CD14-positive monocyte (primary cell): ENCODE measurements at regions not wholly inside any gene's neighbourhood (a gene's known extent, or its start where the extent isn't known, plus 50 kb on each side); places are given as distances from the start of the nearest gene placed in this dataset.

Source experiments
- DNase-seq, 3 donors: peaks; one replicate each; pipeline ENCODE4 v3.0.0-alpha.2; 2011 to 2022
- H2AFZ ChIP-seq: 2 replicates; pipeline ENCODE4 v1.6.0; 2012; ENCODE audit warnings: mild to moderate bottlenecking, low read depth, low read length, inconsistent platforms; ENCODE audit not compliant: insufficient read depth, poor library complexity, severe bottlenecking
- H3K27ac ChIP-seq, 2 donors: 1 replicate in 1 of 2; 2 replicates in 1 of 2; pipeline ENCODE4 v1.5.1; 2012 to 2013; ENCODE audit warnings: low read length in 2 of 2, control low read depth in 1 of 2, inconsistent platforms in 1 of 2, low read depth in 1 of 2, mild to moderate bottlenecking in 1 of 2
- H3K27me3 ChIP-seq, 2 donors: one replicate each; pipeline versions ENCODE4 v1.6.0 to v1.6.1; 2011 to 2013; ENCODE audit warnings: low read length in 2 of 2; ENCODE audit not compliant: control insufficient read depth in 2 of 2, insufficient read depth in 2 of 2
- H3K36me3 ChIP-seq, 2 donors: replicated peaks in 1 of 2; 1 replicate in 1 of 2; 2 replicates in 1 of 2; pipeline versions ENCODE4 v1.5.1 to v1.6.1; 2012 to 2013; ENCODE audit warnings: low read length in 2 of 2, control low read depth in 1 of 2, inconsistent platforms in 1 of 2, mild to moderate bottlenecking in 1 of 2; ENCODE audit not compliant: insufficient read depth in 2 of 2, control insufficient read depth in 1 of 2
- H3K4me1 ChIP-seq, 2 donors: 1 replicate in 1 of 2; 2 replicates in 1 of 2; pipeline versions ENCODE4 v1.5.1 to v1.6.1; 2012 to 2013; ENCODE audit warnings: low read length in 2 of 2, control low read depth in 1 of 2, inconsistent platforms in 1 of 2, mild to moderate bottlenecking in 1 of 2, moderate library complexity in 1 of 2; ENCODE audit not compliant: insufficient read depth in 2 of 2, control insufficient read depth in 1 of 2
- H3K4me2 ChIP-seq: replicated peaks from 2 replicates; pipeline ENCODE3; 2012; ENCODE audit warnings: low read length, moderate library complexity, mild to moderate bottlenecking; ENCODE audit not compliant: poor library complexity, severe bottlenecking; ENCODE audit errors: extremely low read depth
- H3K4me3 ChIP-seq, 3 experiments: fragments of 200-600 bp in 1 of 3; sonication (generic) in 1 of 3; replicated peaks in 1 of 3; 1 replicate in 2 of 3; 2 replicates in 1 of 3; pipeline ENCODE4 v1.5.1; 2011 to 2013; ENCODE audit warnings: low read length in 3 of 3, mild to moderate bottlenecking in 3 of 3, control low read depth in 2 of 3, low read depth in 2 of 3, inconsistent platforms in 1 of 3, moderate library complexity in 1 of 3
- H3K79me2 ChIP-seq: 2 replicates; pipeline ENCODE4 v1.6.0; 2012; ENCODE audit warnings: mild to moderate bottlenecking, control low read depth, inconsistent platforms, low read length, moderate library complexity; ENCODE audit not compliant: insufficient read depth
- H3K9ac ChIP-seq: 2 replicates; pipeline ENCODE4 v1.6.0; 2017; ENCODE audit warnings: low read length, mild to moderate bottlenecking; ENCODE audit not compliant: insufficient read depth, poor library complexity, severe bottlenecking
- H3K9me3 ChIP-seq, 2 donors: replicated peaks in 1 of 2; 1 replicate in 1 of 2; 2 replicates in 1 of 2; pipeline versions ENCODE4 v1.5.1 to v1.6.1; 2012 to 2013; ENCODE audit warnings: low read length in 2 of 2, control low read depth in 1 of 2; ENCODE audit not compliant: control insufficient read depth in 1 of 2, insufficient read depth in 1 of 2
- H4K20me1 ChIP-seq: 2 replicates; pipeline ENCODE4 v1.6.0; 2012; ENCODE audit warnings: mild to moderate bottlenecking, low read length, control low read depth, moderate library complexity; ENCODE audit not compliant: insufficient read depth
- H3K27ac Mint-ChIP-seq, 7 donors: one replicate each; pipeline ENCODE4 v1.8.0; 2020; ENCODE audit warnings: mild to moderate bottlenecking in 7 of 7, mixed read lengths in 7 of 7, moderate library complexity in 6 of 7, inconsistent platforms in 2 of 7
- H3K27me3 Mint-ChIP-seq, 3 donors: one replicate each; pipeline ENCODE4 v1.8.0; 2021 to 2022; ENCODE audit warnings: low read depth in 3 of 3, mild to moderate bottlenecking in 3 of 3, mixed read lengths in 3 of 3, moderate library complexity in 3 of 3, inconsistent platforms in 1 of 3
- H3K36me3 Mint-ChIP-seq, 2 donors: one replicate each; pipeline ENCODE4 v1.8.0; 2020; ENCODE audit warnings: mixed read lengths in 2 of 2, inconsistent platforms in 1 of 2, mild to moderate bottlenecking in 1 of 2
- H3K4me1 Mint-ChIP-seq: one replicate; pipeline ENCODE4 v1.8.0; 2020; ENCODE audit warnings: mild to moderate bottlenecking, mixed read lengths
- H3K4me3 Mint-ChIP-seq, 2 donors: one replicate each; pipeline ENCODE4 v1.8.0; 2020; ENCODE audit warnings: mild to moderate bottlenecking in 2 of 2, mixed read lengths in 2 of 2, moderate library complexity in 1 of 2
- H3K9me3 Mint-ChIP-seq, 7 donors: one replicate each; pipeline ENCODE4 v1.8.0; 2020 to 2022; ENCODE audit warnings: mixed read lengths in 7 of 7, mild to moderate bottlenecking in 6 of 7, moderate library complexity in 6 of 7, inconsistent platforms in 2 of 7
- WGBS: methylation state at CpG from one replicate; pipeline ENCODE4 v1.1.5; 2013; ENCODE audit warnings: missing lambda C conversion rate; ENCODE audit not compliant: insufficient coverage; 5-methylcytosine and 5-hydroxymethylcytosine counted together
- intact Hi-C, 2 donors: fragments of 100-400 bp; cut with micrococcal nuclease; formaldehyde crosslinking; loops; one replicate each; pipeline versions ENCODE4 v1.15.0 to v1.15.1; 2023
- TF ChIP-seq, protein P1 (sequence below): fragments of 200-600 bp; IDR thresholded peaks from one replicate; pipeline ENCODE4 v1.8.0; 2022; ENCODE audit warnings: antibody characterized with exemption, mild to moderate bottlenecking

DNA sequence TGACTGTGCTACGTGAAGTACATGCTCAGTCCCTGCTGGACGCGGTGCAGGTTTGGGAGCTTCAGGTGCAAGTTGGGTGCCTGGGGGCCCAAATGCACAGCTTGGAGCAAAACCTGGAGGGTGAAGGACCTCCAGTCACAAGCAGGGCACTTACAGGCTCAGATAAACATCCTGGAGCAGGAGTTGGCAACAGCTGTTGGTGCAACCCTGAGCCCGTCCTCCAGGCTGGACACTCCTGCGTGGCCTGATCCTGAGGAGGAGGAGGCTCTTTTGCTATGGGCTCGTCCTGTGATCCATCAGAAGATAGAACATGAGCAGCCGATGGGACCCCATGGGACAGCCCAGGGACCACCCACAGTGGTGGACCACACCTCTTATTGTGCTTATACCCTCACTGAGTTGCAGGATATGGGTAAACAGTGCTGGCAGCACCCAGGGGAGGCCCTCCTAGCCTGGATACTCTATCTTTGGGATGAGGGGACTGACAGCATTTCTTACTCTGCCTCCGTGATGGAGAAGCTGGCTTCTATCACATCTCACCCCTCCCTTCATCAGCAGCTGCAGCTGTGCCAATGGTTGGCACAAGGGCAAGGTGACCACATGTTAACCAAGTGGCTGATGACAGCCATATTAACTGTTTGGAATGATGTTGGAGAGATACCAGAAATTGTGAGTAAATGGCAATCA is 301.6 kb downstream of the ZPLD1 start:
- Histone ChIP-seq H3K9me3 (peaks cover 0 to 5% of the 10 kb centered on the region in 2 donors), H3K9ac (no peak overlapping the region), H2AFZ (no peak overlapping the region), H4K20me1 (no peaks in the 10 kb centered on the region), H3K4me1 (no peaks in the 10 kb centered on the region), H3K27ac (no peak overlapping the region), H3K79me2 (no peaks in the 10 kb centered on the region), H3K4me2 (no peak overlapping the region), H3K4me3 (no peak overlapping the region), H3K36me3 (no peaks in the 10 kb centered on the region), H3K27me3 (no peaks in the 10 kb centered on the region)
- Mint-ChIP-seq H3K4me1 (no peaks in the 10 kb centered on the region), H3K27ac (no peak overlapping the region), H3K27me3 (peaks cover 0 to 2% (median 0%) of the 10 kb centered on the region in 3 donors), H3K36me3 (no peaks in the 10 kb centered on the region), H3K4me3 (no peak overlapping the region), H3K9me3 (peaks cover 0 to 21% (median 6%) of the 10 kb centered on the region in 7 donors)
- WGBS, result 84% methylated on average over 6 of the region's 8 CpGs
- no peak for DNase-seq
- intact Hi-C loops, result no loop called here
- TF ChIP-seq, protein P1, sequence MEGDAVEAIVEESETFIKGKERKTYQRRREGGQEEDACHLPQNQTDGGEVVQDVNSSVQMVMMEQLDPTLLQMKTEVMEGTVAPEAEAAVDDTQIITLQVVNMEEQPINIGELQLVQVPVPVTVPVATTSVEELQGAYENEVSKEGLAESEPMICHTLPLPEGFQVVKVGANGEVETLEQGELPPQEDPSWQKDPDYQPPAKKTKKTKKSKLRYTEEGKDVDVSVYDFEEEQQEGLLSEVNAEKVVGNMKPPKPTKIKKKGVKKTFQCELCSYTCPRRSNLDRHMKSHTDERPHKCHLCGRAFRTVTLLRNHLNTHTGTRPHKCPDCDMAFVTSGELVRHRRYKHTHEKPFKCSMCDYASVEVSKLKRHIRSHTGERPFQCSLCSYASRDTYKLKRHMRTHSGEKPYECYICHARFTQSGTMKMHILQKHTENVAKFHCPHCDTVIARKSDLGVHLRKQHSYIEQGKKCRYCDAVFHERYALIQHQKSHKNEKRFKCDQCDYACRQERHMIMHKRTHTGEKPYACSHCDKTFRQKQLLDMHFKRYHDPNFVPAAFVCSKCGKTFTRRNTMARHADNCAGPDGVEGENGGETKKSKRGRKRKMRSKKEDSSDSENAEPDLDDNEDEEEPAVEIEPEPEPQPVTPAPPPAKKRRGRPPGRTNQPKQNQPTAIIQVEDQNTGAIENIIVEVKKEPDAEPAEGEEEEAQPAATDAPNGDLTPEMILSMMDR, result no peak

DNA sequence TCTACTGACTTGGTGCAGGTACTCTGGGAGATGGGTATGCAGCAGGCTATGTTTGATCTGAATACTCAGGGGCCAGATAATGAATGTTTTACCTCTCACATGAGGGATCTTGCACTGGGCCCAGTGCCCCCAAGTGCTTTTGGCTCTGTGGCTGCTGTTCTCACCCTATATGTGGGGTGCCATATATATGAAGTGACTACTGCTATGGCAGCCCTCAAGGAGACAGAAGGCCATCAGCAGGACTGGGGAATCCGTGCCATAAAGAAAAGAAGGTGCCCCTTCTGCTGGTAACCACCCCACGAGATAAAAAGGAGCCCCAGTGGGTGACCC is 302.1 kb downstream of the ZPLD1 start:
- Histone ChIP-seq H3K4me1 (no peaks in the 10 kb centered on the region), H3K27me3 (no peaks in the 10 kb centered on the region), H3K9ac (no peak overlapping the region), H3K36me3 (no peaks in the 10 kb centered on the region), H3K79me2 (no peaks in the 10 kb centered on the region), H3K9me3 (peaks cover 0 to 5% of the 10 kb centered on the region in 2 donors), H4K20me1 (no peaks in the 10 kb centered on the region), H3K4me2 (no peak overlapping the region), H3K4me3 (no peak overlapping the region), H3K27ac (no peak overlapping the region), H2AFZ (no peak overlapping the region)
- peaks cover 2 to 21% (median 7%) of the 10 kb centered on the region in 7 donors for H3K9me3 Mint-ChIP-seq
- WGBS, result 85% methylated on average over 2 of the region's 2 CpGs
- TF ChIP-seq, protein P1, result no peak
- no peak for DNase-seq
- H3K4me1 Mint-ChIP-seq, result no peaks in the 10 kb centered on the region
- no peaks in the 10 kb centered on the region for H3K36me3 Mint-ChIP-seq
- intact Hi-C loops, result no loop called here
- H3K27me3 Mint-ChIP-seq, result peaks cover 0 to 2% (median 0%) of the 10 kb centered on the region in 3 donors
- no peak overlapping the region for H3K27ac Mint-ChIP-seq
- H3K4me3 Mint-ChIP-seq, result no peak overlapping the region
